Parathyroid adenoma (tissue), 2 donors: ENCODE measurements at regions not wholly inside any gene's neighbourhood (a gene's known extent, or its start where the extent isn't known, plus 50 kb on each side); places are given as distances from the start of the nearest gene placed in this dataset.

Source experiments
- H2AFZ ChIP-seq: fragments of 300-600 bp; sonication (generic); one replicate; pipeline ENCODE4 v1.7.0; 2017; ENCODE audit warnings: antibody characterized with exemption, mild to moderate bottlenecking
- H3K27ac ChIP-seq: fragments of 300-600 bp; sonication (generic); one replicate; pipeline ENCODE4 v1.7.0; 2017
- H3K27me3 ChIP-seq: fragments of 300-600 bp; sonication (generic); one replicate; pipeline ENCODE4 v1.7.0; 2017; ENCODE audit warnings: low read length; ENCODE audit not compliant: control insufficient read depth, insufficient read depth
- H3K36me3 ChIP-seq: fragments of 300-600 bp; sonication (generic); one replicate; pipeline ENCODE4 v1.7.0; 2017; ENCODE audit warnings: low read length; ENCODE audit not compliant: control insufficient read depth, insufficient read depth
- H3K4me1 ChIP-seq: fragments of 300-600 bp; sonication (generic); one replicate; pipeline ENCODE4 v1.7.0; 2017; ENCODE audit warnings: control low read depth
- H3K4me2 ChIP-seq: fragments of 300-600 bp; sonication (generic); one replicate; pipeline ENCODE4 v1.7.0; 2017; ENCODE audit warnings: low read length
- H3K4me3 ChIP-seq: fragments of 300-600 bp; sonication (generic); one replicate; pipeline ENCODE4 v1.7.0; 2017; ENCODE audit warnings: low read depth, low read length
- H3K79me2 ChIP-seq: fragments of 300-600 bp; sonication (generic); one replicate; pipeline ENCODE4 v1.7.0; 2017; ENCODE audit warnings: control low read depth
- H3K9ac ChIP-seq: fragments of 300-600 bp; sonication (generic); one replicate; pipeline ENCODE4 v1.7.0; 2017; ENCODE audit warnings: mild to moderate bottlenecking
- H3K9me3 ChIP-seq: fragments of 300-600 bp; sonication (generic); one replicate; pipeline ENCODE4 v1.7.0; 2017; ENCODE audit warnings: low read length; ENCODE audit not compliant: control insufficient read depth
- TF ChIP-seq, protein P1 (sequence below): fragments of 300-600 bp; sonication (generic); IDR thresholded peaks from one replicate; pipeline ENCODE4 v1.7.0; 2017; ENCODE audit warnings: antibody characterized with exemption, mild to moderate bottlenecking
- donor health status: primary hyperparathyroidism.

- H3K4me2 ChIP-seq: no peak overlapping the region
- H3K79me2 ChIP-seq: no peaks in the 10 kb centered on the region
- H3K9ac ChIP-seq: no peak overlapping the region
- no peaks in the 10 kb centered on the region for H3K4me1 ChIP-seq
- no peaks in the 10 kb centered on the region for H3K27me3 ChIP-seq
- H3K9me3 ChIP-seq: no peaks in the 10 kb centered on the region
- no peak overlapping the region for H2AFZ ChIP-seq
- H3K27ac ChIP-seq: no peak overlapping the region
- TF ChIP-seq, protein P1, sequence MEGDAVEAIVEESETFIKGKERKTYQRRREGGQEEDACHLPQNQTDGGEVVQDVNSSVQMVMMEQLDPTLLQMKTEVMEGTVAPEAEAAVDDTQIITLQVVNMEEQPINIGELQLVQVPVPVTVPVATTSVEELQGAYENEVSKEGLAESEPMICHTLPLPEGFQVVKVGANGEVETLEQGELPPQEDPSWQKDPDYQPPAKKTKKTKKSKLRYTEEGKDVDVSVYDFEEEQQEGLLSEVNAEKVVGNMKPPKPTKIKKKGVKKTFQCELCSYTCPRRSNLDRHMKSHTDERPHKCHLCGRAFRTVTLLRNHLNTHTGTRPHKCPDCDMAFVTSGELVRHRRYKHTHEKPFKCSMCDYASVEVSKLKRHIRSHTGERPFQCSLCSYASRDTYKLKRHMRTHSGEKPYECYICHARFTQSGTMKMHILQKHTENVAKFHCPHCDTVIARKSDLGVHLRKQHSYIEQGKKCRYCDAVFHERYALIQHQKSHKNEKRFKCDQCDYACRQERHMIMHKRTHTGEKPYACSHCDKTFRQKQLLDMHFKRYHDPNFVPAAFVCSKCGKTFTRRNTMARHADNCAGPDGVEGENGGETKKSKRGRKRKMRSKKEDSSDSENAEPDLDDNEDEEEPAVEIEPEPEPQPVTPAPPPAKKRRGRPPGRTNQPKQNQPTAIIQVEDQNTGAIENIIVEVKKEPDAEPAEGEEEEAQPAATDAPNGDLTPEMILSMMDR: no peak
- H3K36me3 ChIP-seq: no peaks in the 10 kb centered on the region
- H3K4me3 ChIP-seq: no peak overlapping the region
These were observed 92.7 kb upstream of the XYLT1 start for GRCh38 chr16:17563323-17564091.

DNA sequence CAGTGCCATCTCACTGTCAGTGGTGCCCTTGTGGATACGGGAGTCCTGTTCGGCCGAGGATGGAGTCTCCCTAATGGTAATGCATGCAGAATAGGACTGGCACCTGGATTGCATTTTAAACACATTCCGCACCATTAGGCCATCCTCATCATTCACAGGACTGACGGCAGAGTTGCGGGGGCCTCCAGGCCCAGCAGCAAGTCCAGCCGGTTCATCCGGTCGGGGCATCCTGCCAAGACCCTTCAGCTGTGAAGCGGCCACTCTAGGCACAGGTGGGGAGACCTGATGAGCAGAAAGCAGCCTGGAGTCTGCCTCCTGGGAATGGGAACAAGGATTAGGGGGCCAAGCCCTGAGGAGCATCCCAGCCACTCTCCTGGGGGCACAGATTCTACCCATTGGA is 90.3 kb upstream of the XYLT1 start:
- Histone ChIP-seq H2AFZ (no peak overlapping the region), H3K36me3 (no peaks in the 10 kb centered on the region), H3K27me3 (no peaks in the 10 kb centered on the region), H3K27ac (no peak overlapping the region), H3K4me2 (no peak overlapping the region), H3K9ac (no peak overlapping the region), H3K9me3 (no peaks in the 10 kb centered on the region), H3K4me3 (no peak overlapping the region), H3K79me2 (no peaks in the 10 kb centered on the region), H3K4me1 (no peaks in the 10 kb centered on the region)
- TF ChIP-seq, protein P1: no peak

DNA sequence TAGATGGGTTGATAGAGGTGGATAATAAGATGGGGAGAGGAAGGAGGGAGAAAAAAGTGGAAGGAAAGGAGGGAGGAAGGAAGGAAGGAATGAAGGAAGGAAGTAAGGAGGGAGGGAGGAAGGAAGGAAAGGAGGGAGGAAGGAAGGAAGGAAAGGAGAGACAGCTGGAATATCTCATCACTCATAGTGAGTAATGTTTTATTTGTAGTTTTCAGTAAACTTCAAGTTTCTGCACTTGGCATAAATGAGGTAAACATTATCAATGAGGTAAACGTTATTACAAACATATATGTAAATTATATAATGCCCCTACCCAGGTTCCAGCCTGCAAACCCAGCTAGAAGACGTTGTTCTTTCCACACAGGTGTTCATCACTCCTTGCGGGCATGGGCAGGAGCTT is 89.8 kb upstream of the XYLT1 start:
- Histone ChIP-seq H3K4me1 (no peaks in the 10 kb centered on the region), H3K4me3 (no peak overlapping the region), H3K27me3 (no peaks in the 10 kb centered on the region), H3K36me3 (no peaks in the 10 kb centered on the region), H3K9ac (no peak overlapping the region), H3K9me3 (no peaks in the 10 kb centered on the region), H3K79me2 (no peaks in the 10 kb centered on the region), H3K4me2 (no peak overlapping the region), H3K27ac (no peak overlapping the region), H2AFZ (no peak overlapping the region)
- TF ChIP-seq, protein P1: no peak

GRCh38 chr16:17559394-17559793 is 88.6 kb upstream of the XYLT1 start:
- TF ChIP-seq, protein P1: no peak
- H3K27ac ChIP-seq: no peak overlapping the region
- no peak overlapping the region for H2AFZ ChIP-seq
- H3K4me3 ChIP-seq: no peak overlapping the region
- no peaks in the 10 kb centered on the region for H3K27me3 ChIP-seq
- H3K36me3 ChIP-seq: no peaks in the 10 kb centered on the region
- no peaks in the 10 kb centered on the region for H3K79me2 ChIP-seq
- no peaks in the 10 kb centered on the region for H3K9me3 ChIP-seq
- H3K4me1 ChIP-seq: no peaks in the 10 kb centered on the region
- H3K4me2 ChIP-seq: no peak overlapping the region
- no peak overlapping the region for H3K9ac ChIP-seq

GRCh38 chr16:17557949-17558348 is 87.2 kb upstream of the XYLT1 start:
- Histone ChIP-seq H2AFZ (no peak overlapping the region), H3K4me3 (no peak overlapping the region), H3K9ac (no peak overlapping the region), H3K27me3 (no peaks in the 10 kb centered on the region), H3K4me1 (no peaks in the 10 kb centered on the region), H3K4me2 (no peak overlapping the region), H3K79me2 (no peaks in the 10 kb centered on the region), H3K27ac (no peak overlapping the region), H3K36me3 (no peaks in the 10 kb centered on the region), H3K9me3 (no peaks in the 10 kb centered on the region)
- TF ChIP-seq, protein P1: no peak
